Panc1 (cell line): ENCODE measurements at regions not wholly inside any gene's neighbourhood (a gene's known extent, or its start where the extent isn't known, plus 50 kb on each side); places are given as distances from the start of the nearest gene placed in this dataset.

Experiments
- SIN3A ChIP-seq: IDR thresholded peaks from 2 replicates; pipeline ENCODE4 v1.6.1; 2012; ENCODE audit warnings: low read depth, mild to moderate bottlenecking, low read length, moderate library complexity, borderline replicate concordance; ENCODE audit not compliant: insufficient read depth
- TCF7L2 ChIP-seq: IDR thresholded peaks from 2 replicates; pipeline ENCODE4 v1.6.1; 2011; ENCODE audit warnings: mild to moderate bottlenecking, low read depth, low read length, inconsistent platforms
- TF ChIP-seq, protein P1 (sequence below): fragments of 450-650 bp; IDR thresholded peaks from 2 replicates; pipeline ENCODE4 v1.5.1; 2017; ENCODE audit warnings: mild to moderate bottlenecking

DNA sequence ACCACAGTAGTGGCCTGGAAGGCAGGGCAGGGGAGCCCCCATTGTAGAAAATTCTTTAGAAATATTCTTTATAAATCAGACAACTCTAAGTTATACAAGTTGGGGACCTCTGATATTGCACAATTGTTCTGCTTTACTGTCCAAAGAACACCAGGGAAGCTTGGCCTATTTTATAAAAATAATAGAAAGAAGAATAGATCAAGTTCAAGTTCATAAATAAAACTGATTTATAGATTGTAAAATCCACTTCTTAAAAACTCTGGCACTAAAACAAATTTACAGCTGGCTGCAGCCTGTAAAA lies 55.0 kb upstream of the GALNT2 start:
- TF ChIP-seq, protein P1, sequence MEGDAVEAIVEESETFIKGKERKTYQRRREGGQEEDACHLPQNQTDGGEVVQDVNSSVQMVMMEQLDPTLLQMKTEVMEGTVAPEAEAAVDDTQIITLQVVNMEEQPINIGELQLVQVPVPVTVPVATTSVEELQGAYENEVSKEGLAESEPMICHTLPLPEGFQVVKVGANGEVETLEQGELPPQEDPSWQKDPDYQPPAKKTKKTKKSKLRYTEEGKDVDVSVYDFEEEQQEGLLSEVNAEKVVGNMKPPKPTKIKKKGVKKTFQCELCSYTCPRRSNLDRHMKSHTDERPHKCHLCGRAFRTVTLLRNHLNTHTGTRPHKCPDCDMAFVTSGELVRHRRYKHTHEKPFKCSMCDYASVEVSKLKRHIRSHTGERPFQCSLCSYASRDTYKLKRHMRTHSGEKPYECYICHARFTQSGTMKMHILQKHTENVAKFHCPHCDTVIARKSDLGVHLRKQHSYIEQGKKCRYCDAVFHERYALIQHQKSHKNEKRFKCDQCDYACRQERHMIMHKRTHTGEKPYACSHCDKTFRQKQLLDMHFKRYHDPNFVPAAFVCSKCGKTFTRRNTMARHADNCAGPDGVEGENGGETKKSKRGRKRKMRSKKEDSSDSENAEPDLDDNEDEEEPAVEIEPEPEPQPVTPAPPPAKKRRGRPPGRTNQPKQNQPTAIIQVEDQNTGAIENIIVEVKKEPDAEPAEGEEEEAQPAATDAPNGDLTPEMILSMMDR, result no peak
- TF ChIP-seq SIN3A (no peak), TCF7L2 (no peak)
